GM19193 (cell line): ENCODE measurements at regions not wholly inside any gene's neighbourhood (a gene's known extent, or its start where the extent isn't known, plus 50 kb on each side); places are given as distances from the start of the nearest gene placed in this dataset.

Experiments used
- POLR2A ChIP-seq: IDR thresholded peaks from 4 replicates; pipeline ENCODE4 v1.6.1; 2011; ENCODE audit not compliant: insufficient read depth, insufficient read length; ENCODE audit errors: extremely low read depth

GRCh38 chr12:27133022-27133590 is 50.7 kb upstream of the C12orf71 start:
- TF ChIP-seq POLR2A, result no peak

DNA sequence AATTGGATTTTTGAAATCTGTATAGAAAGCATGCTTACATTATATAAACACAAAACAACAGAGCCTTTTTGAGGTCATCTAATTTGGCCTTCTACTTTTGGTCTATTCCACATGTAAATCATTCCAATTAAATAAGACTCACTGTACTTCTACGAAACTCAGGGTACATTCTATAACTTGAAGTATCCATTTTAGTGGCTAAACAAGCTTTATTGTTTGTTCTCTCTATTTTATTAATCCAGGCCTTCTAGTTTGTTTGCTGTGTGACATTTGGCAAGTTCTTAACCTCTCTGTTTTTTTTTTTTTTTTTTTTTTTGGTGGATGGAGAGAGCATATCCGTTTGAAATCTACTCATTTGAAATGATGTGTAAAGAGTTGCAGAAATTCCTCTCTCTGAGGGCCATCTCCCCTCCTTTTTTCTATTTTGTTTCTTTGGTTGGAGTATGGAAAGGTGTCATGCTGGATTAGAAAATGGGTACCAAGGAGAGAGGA is 58.1 kb upstream of the C12orf71 start:
- no peak for TF ChIP-seq POLR2A

DNA sequence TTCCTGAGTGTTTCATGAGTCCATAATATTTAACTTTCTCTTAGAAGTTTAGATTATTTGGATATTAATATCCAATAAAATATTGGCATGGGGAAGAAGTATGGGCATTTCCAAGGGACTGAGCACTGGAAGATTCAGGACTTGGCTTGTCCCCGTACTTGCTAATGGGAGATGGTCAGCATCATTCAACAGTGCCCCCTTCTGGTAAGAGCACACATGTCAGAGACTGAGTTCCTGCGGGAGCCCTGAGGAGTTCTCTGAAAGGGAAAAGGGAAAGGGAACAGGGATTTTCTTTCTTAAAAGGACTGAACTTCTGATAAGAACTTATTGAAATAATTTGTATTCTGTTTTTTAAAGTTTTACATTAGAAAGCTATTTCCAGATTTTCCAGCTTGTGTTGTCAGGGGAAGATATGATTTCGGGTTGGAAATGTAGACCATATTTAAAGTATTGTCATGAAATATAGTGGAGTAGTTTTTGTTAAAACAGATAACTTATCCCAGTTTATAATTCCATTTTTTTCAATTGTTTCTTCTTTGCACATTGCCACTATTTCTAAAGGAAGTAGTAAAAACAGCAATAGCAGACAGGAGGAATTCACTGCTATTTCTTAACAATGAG is 59.8 kb upstream of the C12orf71 start:
- TF ChIP-seq POLR2A, result no peak

DNA sequence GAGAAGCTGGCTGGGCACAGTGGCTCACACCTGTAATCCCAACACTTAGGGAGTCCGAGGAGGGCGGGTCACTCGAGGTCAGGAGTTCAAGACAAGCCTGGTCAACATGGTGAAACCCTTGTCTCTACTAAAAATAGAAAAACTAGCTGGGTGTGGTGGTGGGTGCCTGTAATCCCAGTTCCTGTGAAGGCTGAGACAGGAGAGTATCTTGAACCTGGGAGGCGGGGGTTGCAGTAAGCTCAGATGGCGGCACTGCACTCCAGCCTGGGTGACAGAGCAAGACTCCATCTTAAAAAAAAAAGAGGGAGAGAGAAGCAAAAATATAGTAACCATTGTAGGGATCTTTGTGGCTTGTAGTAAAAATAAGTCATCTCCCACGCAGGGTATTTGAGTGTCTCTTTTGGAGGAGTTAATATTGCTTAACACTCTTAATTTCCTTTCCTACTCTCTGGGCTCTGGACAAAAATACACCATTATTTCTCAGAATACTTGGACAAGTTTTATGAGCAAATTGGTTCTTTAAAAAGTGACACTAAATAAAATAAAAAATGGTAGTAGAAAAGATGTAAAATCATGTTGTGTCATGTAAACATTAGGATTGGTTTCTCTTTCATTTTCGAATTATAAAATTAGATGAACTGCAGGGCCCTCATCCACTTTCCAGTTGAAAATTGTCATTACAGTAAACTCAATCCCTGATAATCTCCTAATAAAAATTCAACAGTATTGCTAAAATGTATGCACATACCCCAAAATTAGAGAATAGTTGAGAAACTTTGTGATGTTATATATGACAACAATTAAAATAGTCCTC is 61.1 kb upstream of the C12orf71 start:
- no peak for TF ChIP-seq POLR2A

GRCh38 chr12:27148373-27148772 is 66.0 kb upstream of the C12orf71 start:
- TF ChIP-seq POLR2A, result no peak

- no peak for TF ChIP-seq POLR2A
Measured at GRCh38 chr12:27148791-27149190, 66.4 kb upstream of the C12orf71 start.

DNA sequence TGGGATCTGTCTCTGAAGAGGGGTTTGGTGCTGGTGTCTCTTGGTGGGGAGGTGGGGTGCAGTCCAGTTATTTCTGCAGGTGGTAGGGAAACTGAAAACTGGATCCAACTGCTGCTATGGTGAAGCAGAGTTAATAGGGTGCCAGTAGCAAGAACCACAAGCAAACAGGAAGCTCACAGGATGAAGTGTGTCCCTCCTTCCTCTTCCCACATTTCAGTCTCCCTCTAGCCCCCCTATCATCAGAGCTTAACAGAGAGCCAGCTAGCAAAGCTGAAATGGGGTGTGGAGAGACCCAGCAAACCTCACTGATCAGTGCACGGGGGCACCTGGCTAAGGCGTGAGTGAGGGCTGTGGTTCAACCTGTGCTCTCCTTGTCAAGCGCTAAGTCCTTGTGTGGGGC is 69.1 kb upstream of the C12orf71 start:
- TF ChIP-seq POLR2A, result no peak

GRCh38 chr12:27158297-27158696 is 75.9 kb upstream of the C12orf71 start:
- TF ChIP-seq POLR2A, result no peak

GRCh38 chr12:27161458-27162228 is 79.3 kb upstream of the C12orf71 start:
- no peak for TF ChIP-seq POLR2A

GRCh38 chr12:27162229-27162537 is 79.8 kb upstream of the C12orf71 start:
- TF ChIP-seq POLR2A, result no peak

- TF ChIP-seq POLR2A, result no peak
Measured at GRCh38 chr12:27163048-27163715, 80.8 kb upstream of the C12orf71 start.

DNA sequence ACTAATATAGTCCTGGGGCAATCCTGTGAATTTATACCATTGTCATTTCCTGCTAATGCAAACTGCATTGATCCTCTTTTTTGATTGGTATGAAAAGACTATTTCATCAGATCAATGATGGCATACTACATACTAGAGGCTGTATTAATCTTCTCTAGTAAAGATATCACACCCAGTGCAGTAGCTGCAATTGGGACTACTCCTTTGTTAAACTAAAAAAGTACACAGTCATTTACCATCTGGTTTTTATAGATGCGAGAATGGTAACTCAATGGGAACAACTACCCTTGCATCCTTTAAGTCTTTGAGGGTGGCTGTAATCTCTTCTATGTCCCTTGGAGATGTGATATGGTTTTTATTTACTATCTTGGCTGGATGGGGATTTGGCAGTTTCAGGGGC is 80.2 kb upstream of the STK38L start:
- no peak for TF ChIP-seq POLR2A

GRCh38 chr12:27164330-27165040 is 79.6 kb upstream of the STK38L start:
- no peak for TF ChIP-seq POLR2A

- TF ChIP-seq POLR2A, result no peak
Measured at GRCh38 chr12:27176765-27177164, 67.3 kb upstream of the STK38L start.
